ENCODE measurements at regions not wholly inside any gene's neighbourhood (a gene's known extent, or its start where the extent isn't known, plus 50 kb on each side); places are given as distances from the start of the nearest gene placed in this dataset.
"Not testable (repeated sequence)": the region's sequence is repeated elsewhere in the genome, so short reads cannot be mapped to it uniquely, and the experiment has no call there.

- no peak for DNase-seq (ENCODE audit: low spot score)
Observed at GRCh38 chr7:131849472-131849871, 293.0 kb upstream of the PODXL start.

GRCh38 chr7:131848033-131848432 is 291.6 kb upstream of the PODXL start:
- no peak for DNase-seq (ENCODE audit: low spot score)

GRCh38 chr7:131845573-131846314 is 289.3 kb upstream of the PODXL start:
- DNase-seq (ENCODE audit: low spot score), result no peak

- no peak for DNase-seq (ENCODE audit: low spot score)
Observed at GRCh38 chr7:131844369-131844768, 287.9 kb upstream of the PODXL start.

- DNase-seq (ENCODE audit: low spot score), result no peak
Observed at GRCh38 chr7:131843898-131844331, 287.5 kb upstream of the PODXL start.

GRCh38 chr7:131839967-131840690 is 283.7 kb upstream of the PODXL start:
- DNase-seq (ENCODE audit: low spot score), result no peak

GRCh38 chr7:131836733-131837132 is 280.3 kb upstream of the PODXL start:
- no peak for DNase-seq (ENCODE audit: low spot score)

- no peak for DNase-seq (ENCODE audit: low spot score)
Observed at GRCh38 chr7:131835141-131835540, 278.7 kb upstream of the PODXL start.

- DNase-seq (ENCODE audit: low spot score), result no peak
Observed at GRCh38 chr7:131830681-131831080, 274.3 kb upstream of the PODXL start.

GRCh38 chr7:131829947-131830558 is 273.6 kb upstream of the PODXL start:
- no peak for DNase-seq (ENCODE audit: low spot score)

GRCh38 chr7:131827421-131827820 is 271.0 kb upstream of the PODXL start:
- no peak for DNase-seq (ENCODE audit: low spot score)

- no peak for DNase-seq (ENCODE audit: low spot score)
Observed at GRCh38 chr7:131826960-131827359, 270.5 kb upstream of the PODXL start.

- DNase-seq (ENCODE audit: low spot score), result not testable (repeated sequence)
Observed at GRCh38 chr7:131823961-131824440, 267.6 kb upstream of the PODXL start.

GRCh38 chr7:131819891-131820290 is 263.5 kb upstream of the PODXL start:
- no peak for DNase-seq (ENCODE audit: low spot score)

GRCh38 chr7:131816391-131817007 is 260.1 kb upstream of the PODXL start:
- no peak for DNase-seq (ENCODE audit: low spot score)

GRCh38 chr7:131808736-131809135 is 252.3 kb upstream of the PODXL start:
- no peak for DNase-seq (ENCODE audit: low spot score)

- DNase-seq (ENCODE audit: low spot score), result not testable (repeated sequence)
Observed at GRCh38 chr7:131808156-131808555, 251.7 kb upstream of the PODXL start.

GRCh38 chr7:131803816-131804215 is 247.4 kb upstream of the PODXL start:
- no peak for DNase-seq (ENCODE audit: low spot score)

- DNase-seq (ENCODE audit: low spot score), result no peak
Observed at GRCh38 chr7:131802195-131802864, 245.9 kb upstream of the PODXL start.

GRCh38 chr7:131800531-131800930 is 244.1 kb upstream of the PODXL start:
- DNase-seq (ENCODE audit: low spot score), result no peak

- no peak for DNase-seq (ENCODE audit: low spot score)
Observed at GRCh38 chr7:131800008-131800407, 243.6 kb upstream of the PODXL start.

GRCh38 chr7:131797841-131798240 is 241.4 kb upstream of the PODXL start:
- no peak for DNase-seq (ENCODE audit: low spot score)

All from CD4-positive, alpha-beta T cell treated with Interleukin-2 at 100 ng/mL for 4 hours (primary cell).